Ascending aorta (tissue), 2 donors: ENCODE measurements at regions not wholly inside any gene's neighbourhood (a gene's known extent, or its start where the extent isn't known, plus 50 kb on each side); places are given as distances from the start of the nearest gene placed in this dataset.

Source experiments
- DNase-seq, 2 donors: peaks; one replicate each; pipeline ENCODE4 v3.0.0-alpha.2; 2019; ENCODE audit warnings: low spot score in 2 of 2
- H3K27ac ChIP-seq, 2 donors: fragments of 200-600 bp; sonication (generic); one replicate each; pipeline ENCODE4 v1.5.1; 2016 to 2017; ENCODE audit warnings: mild to moderate bottlenecking in 1 of 2
- H3K27me3 ChIP-seq: fragments of 200-600 bp; sonication (generic); one replicate; pipeline ENCODE4 v1.5.1; 2017
- H3K36me3 ChIP-seq, 2 donors: fragments of 200-600 bp; sonication (generic); one replicate each; pipeline ENCODE4 v1.5.1; 2016
- H3K4me1 ChIP-seq, 2 donors: fragments of 200-600 bp; sonication (generic); one replicate each; pipeline ENCODE4 v1.5.1; 2016 to 2017; ENCODE audit warnings: mild to moderate bottlenecking in 1 of 2
- H3K4me3 ChIP-seq, 2 donors: fragments of 200-600 bp; sonication (generic); one replicate each; pipeline ENCODE4 v1.5.1; 2016 to 2017; ENCODE audit warnings: mild to moderate bottlenecking in 1 of 2
- H3K9me3 ChIP-seq, 2 donors: fragments of 200-600 bp; sonication (generic); one replicate each; pipeline ENCODE4 v1.5.1; 2016
- intact Hi-C: fragments of 100-400 bp; cut with DNase I; formaldehyde crosslinking; loops from one replicate; pipeline ENCODE4 v1.15.1; 2023
- TF ChIP-seq, protein P1 (sequence below), 3 experiments: fragments of 200-600 bp in 2 of 3; fragments of 450-650 bp in 1 of 3; sonication (generic) in 2 of 3; IDR thresholded peaks; one replicate each; pipeline ENCODE4 v1.5.1; 2016 to 2019; ENCODE audit warnings: antibody characterized with exemption in 3 of 3, mild to moderate bottlenecking in 1 of 3, moderate library complexity in 1 of 3

- H3K9me3 ChIP-seq, result peaks cover 4 to 15% of the 10 kb centered on the region in 2 donors
- intact Hi-C loops, result no loop called here
- TF ChIP-seq, protein P1, sequence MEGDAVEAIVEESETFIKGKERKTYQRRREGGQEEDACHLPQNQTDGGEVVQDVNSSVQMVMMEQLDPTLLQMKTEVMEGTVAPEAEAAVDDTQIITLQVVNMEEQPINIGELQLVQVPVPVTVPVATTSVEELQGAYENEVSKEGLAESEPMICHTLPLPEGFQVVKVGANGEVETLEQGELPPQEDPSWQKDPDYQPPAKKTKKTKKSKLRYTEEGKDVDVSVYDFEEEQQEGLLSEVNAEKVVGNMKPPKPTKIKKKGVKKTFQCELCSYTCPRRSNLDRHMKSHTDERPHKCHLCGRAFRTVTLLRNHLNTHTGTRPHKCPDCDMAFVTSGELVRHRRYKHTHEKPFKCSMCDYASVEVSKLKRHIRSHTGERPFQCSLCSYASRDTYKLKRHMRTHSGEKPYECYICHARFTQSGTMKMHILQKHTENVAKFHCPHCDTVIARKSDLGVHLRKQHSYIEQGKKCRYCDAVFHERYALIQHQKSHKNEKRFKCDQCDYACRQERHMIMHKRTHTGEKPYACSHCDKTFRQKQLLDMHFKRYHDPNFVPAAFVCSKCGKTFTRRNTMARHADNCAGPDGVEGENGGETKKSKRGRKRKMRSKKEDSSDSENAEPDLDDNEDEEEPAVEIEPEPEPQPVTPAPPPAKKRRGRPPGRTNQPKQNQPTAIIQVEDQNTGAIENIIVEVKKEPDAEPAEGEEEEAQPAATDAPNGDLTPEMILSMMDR (IDR thresholded peaks at IDR 0.05), result no peak
- H3K4me1 ChIP-seq, result no peaks in the 10 kb centered on the region
- no peak for DNase-seq
- no peak overlapping the region for H3K27ac ChIP-seq
- no peaks in the 10 kb centered on the region for H3K27me3 ChIP-seq
- H3K4me3 ChIP-seq, result no peak overlapping the region
- no peaks in the 10 kb centered on the region for H3K36me3 ChIP-seq
Observed at GRCh38 chr1:83024251-83024767, 974.6 kb downstream of the TTLL7 start.

GRCh38 chr1:83023212-83023611 lies 975.7 kb downstream of the TTLL7 start:
- H3K36me3 ChIP-seq, result no peaks in the 10 kb centered on the region
- no peaks in the 10 kb centered on the region for H3K27me3 ChIP-seq
- TF ChIP-seq, protein P1 (IDR thresholded peaks at IDR 0.05), result no peak
- H3K27ac ChIP-seq, result no peak overlapping the region
- DNase-seq, result no peak
- no peaks in the 10 kb centered on the region for H3K4me1 ChIP-seq
- peaks cover 4 to 15% of the 10 kb centered on the region in 2 donors for H3K9me3 ChIP-seq
- intact Hi-C loops, result no loop called here
- H3K4me3 ChIP-seq, result no peak overlapping the region

DNA sequence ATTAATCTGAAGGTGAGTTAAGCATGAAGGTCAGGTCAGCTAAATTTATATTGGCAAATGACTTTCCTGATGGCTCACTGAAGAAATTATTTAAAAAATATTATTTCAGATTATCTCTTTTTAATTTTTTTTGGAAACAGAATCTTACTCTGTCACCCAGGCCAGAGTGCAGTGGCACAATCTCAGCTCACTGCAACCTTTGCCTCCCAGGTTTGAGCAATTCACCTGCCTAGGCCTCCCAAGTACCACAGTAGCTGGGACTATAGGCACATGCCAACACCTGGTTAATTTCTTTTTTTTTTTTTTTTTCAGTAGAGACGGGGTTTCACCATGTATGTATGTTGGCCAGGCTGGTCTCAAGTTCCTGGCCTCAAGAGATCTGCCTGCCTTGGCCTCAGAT lies 976.7 kb downstream of the TTLL7 start:
- no peak for DNase-seq
- Histone ChIP-seq H3K9me3 (peaks cover 4 to 15% of the 10 kb centered on the region in 2 donors), H3K4me3 (no peak overlapping the region), H3K36me3 (no peaks in the 10 kb centered on the region), H3K27me3 (no peaks in the 10 kb centered on the region), H3K27ac (no peak overlapping the region), H3K4me1 (no peaks in the 10 kb centered on the region)
- TF ChIP-seq, protein P1 (IDR thresholded peaks at IDR 0.05), result no peak
- intact Hi-C loops, result no loop called here

GRCh38 chr1:83017701-83018100 lies 981.2 kb downstream of the TTLL7 start:
- intact Hi-C loops, result no loop called here

DNA sequence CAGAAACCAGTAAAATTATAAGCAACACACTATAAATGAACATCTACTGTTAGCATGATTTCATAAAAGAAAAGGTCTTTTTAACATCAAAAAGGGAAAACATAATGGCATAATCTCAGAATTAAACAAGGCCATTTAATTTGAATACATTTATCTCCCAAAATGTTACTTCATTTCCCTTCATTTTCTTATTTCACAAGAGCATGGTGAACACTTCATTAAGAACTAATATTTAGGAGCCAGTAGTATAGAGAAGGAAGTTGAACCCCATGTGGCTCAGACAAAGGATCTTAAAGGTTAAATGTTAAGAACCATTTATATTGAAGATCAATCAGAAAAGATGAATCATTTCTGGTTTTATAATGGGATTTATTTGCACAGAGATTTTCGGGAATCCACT lies 981.7 kb downstream of the TTLL7 start:
- no peak for DNase-seq
- H3K27ac ChIP-seq, result no peak overlapping the region
- H3K9me3 ChIP-seq, result peaks cover 4 to 15% of the 10 kb centered on the region in 2 donors
- H3K27me3 ChIP-seq, result no peaks in the 10 kb centered on the region
- H3K4me3 ChIP-seq, result no peak overlapping the region
- no peaks in the 10 kb centered on the region for H3K36me3 ChIP-seq
- TF ChIP-seq, protein P1 (IDR thresholded peaks at IDR 0.05), result no peak
- no peaks in the 10 kb centered on the region for H3K4me1 ChIP-seq
- intact Hi-C loops, result no loop called here

More at GRCh38 chr1:83017701-83018100, 981.2 kb downstream of the TTLL7 start:
- no peaks in the 10 kb centered on the region for H3K4me1 ChIP-seq
- DNase-seq, result no peak
- peaks cover 4 to 15% of the 10 kb centered on the region in 2 donors for H3K9me3 ChIP-seq
- TF ChIP-seq, protein P1 (IDR thresholded peaks at IDR 0.05), result no peak
- no peaks in the 10 kb centered on the region for H3K36me3 ChIP-seq
- no peak overlapping the region for H3K27ac ChIP-seq
- H3K4me3 ChIP-seq, result no peak overlapping the region
- no peaks in the 10 kb centered on the region for H3K27me3 ChIP-seq

DNA sequence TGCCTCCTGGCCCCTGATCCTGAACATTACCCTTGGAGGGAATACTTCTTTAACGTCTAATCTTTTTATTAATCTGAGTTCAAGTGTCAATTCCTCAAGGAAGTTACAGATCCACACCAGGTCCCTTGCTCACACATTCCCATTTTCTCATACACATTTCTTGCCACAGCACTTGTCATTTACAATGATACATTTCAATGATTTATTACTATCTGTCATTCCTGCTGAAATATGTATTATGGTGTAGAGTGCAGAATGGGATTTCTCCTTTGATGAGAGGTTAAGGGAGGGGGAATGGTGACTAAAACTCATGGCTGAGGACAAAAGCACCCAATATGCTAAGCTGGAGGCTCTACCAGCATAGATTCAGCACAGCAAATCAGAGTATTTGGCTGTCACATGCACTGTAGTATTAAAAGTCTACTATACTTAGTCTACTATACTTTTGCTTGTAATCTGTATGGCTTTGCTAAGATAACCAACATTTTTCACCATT lies 982.5 kb downstream of the TTLL7 start:
- no peak for DNase-seq
- intact Hi-C loops, result no loop called here
- Histone ChIP-seq H3K27ac (no peak overlapping the region), H3K4me1 (no peaks in the 10 kb centered on the region), H3K4me3 (no peak overlapping the region), H3K27me3 (no peaks in the 10 kb centered on the region), H3K9me3 (peaks cover 4 to 15% of the 10 kb centered on the region in 2 donors), H3K36me3 (no peaks in the 10 kb centered on the region)
- TF ChIP-seq, protein P1 (IDR thresholded peaks at IDR 0.05), result no peak
